Limb (tissue), 2 donors: ENCODE measurements at regions not wholly inside any gene's neighbourhood (a gene's known extent, or its start where the extent isn't known, plus 50 kb on each side); places are given as distances from the start of the nearest gene placed in this dataset.

ENCODE experiments used
- DNase-seq, 2 donors: peaks; one replicate each; pipeline ENCODE4 v3.0.0-alpha.2; 2016; ENCODE audit errors: extremely low spot score in 2 of 2

DNA sequence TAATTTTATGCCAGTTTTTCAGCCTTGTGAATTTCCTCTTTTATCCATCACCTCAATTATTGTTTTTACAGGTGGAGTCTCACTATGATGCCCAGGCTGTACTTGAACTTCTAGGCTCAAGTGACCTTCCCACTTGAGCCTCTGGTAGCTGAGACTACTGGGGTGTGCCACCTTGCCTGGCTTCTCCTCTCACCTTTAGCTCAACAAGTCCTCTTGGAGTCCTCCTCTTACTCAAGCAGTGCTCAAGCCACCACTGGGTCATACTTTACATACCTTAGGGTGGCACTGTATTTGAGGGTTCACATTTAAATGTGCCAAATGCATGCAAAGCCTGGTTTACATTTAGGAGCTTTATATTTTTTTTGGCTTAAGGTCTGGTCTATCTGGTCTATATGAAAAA is 350.1 kb upstream of the MCTP2 start:
- DNase-seq: no peak

DNA sequence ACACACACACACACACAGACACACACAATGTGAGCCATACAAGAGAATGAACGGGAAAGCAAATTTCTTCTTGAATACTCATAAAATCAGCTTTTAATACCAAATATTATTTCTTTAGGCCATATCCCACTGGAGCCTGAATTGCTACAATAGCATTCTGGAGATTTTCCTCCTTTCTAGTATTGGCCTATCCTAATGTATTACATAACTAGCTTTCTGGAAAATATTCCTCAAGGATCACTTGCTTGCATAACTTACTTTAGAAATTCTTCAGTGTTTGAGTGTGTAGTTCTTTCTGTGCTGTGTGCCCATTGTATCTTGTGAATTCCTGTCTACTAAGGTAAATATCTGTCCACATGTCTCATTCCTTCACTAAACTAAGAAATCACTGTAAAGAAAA is 351.0 kb upstream of the MCTP2 start:
- DNase-seq: no peak

DNA sequence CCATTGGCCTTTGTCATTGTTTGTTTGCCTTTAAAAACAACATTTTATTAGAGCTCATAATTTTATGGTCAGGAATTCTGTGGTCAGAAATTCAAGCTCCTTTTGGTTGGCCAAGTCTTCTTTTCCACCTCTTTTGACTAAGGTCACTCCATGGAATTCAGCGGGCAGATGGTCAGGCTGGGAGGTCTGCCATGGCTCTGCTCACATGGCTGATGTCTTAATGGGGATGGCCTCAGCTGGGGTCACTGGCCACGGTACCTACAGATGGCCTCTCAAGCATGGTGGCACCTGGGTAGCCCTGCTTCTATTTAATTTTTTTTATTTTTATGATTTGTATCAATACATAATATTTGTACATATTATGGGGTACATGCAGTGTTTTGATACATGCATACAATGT is 360.8 kb upstream of the MCTP2 start:
- no peak for DNase-seq

- peak in 1 of 2 donors; percentile 18 for DNase-seq
Observed at GRCh38 chr15:93866948-93867347, 364.4 kb upstream of the MCTP2 start.

DNA sequence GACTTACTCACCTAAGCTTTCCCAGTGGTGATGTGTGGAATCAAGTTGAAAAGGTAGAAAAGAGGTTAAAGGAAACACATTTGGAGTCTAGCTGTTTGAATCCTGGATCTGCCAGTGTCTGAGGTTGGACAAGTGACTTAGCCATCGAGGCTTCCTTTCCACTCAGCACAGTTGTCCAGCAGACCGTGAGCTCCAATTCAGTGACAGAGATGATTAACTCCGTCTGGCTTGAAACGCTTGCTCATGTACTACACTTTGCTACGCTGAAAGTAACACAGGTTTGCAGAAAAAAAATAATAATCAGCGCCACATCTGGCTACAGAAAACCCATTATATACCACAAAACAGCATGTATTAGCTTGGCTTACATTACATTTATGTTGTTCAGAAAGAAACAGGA is 364.9 kb upstream of the MCTP2 start:
- no peak for DNase-seq

DNA sequence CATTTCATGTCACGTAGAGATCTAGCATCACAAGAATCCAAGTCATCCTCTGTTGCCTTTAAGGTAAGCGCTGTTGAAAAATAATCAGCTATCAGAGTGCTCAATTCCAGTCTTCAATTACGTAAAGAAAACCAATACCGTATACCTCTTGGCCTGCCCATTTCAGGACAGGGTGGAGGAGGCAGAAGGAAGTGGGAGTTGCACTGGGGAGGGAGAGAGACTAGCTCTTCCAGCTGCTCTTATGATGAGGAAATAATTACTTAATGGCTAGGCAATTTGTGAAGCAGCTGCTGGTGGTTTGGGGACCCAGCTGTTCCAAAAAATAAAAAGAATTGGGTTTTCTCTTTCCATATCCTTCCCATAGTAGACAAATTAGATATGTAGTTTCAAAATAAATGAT is 365.8 kb upstream of the MCTP2 start:
- peak in 1 of 2 donors; percentile 57 for DNase-seq

GRCh38 chr15:93862791-93863190 is 368.6 kb upstream of the MCTP2 start:
- no peak for DNase-seq

DNA sequence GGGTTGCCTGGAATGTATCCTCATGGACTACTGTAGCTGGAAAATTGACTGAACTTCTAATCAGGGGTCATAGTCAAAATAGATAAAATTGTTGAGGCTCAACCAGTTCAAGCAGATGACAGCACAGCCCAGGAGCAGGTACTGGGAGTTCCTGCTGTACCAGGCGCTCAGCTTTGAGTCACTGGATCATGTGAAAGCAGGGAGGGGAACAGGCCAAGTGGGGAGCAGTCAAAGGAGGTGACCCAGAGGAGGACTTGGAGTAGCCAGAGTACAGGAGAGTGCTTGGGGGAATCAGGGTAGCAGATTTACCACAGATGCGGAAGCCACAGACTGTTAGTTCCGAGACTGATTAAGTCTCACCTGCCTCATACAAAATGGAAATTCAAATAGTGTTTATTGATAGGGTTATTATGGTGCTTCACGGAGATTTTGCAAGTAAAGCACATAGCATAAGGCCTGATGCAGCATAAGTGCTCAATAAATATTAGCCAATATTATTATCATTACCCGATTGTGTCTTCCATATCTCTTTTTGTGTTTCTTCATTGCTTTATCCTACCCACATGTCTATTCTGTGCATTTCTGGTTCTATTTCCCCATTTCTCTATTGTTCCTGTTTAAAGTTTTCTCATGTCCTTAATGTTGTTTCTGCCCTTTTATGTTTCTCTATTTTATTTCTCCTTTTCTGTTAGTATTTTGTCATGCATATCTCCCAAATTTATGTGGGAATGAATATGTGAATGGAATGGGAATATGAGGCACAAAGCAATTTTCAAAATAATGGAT is 369.2 kb upstream of the MCTP2 start:
- no peak for DNase-seq

DNA sequence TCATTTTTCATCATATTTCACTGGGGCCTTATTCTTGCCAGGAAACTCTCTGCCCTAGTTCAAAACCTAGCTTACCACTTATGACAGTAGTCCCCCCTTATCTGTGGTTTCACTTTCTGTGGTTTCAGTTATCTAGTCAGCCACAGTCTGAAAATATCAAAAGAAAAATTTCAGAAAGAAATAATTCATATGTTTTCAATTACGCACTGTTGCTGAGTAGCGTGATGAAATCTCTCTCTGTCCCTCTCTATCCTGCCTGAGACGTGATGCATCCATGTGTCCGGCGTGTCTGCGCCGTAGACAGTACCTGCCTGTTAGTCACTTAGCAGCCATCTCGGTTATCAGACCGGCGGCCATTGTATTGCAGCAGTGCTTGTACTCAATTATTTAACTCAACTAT is 369.9 kb upstream of the MCTP2 start:
- DNase-seq: no peak

- DNase-seq: no peak
Observed at GRCh38 chr15:93860701-93861100, 370.7 kb upstream of the MCTP2 start.

- DNase-seq: no peak
Observed at GRCh38 chr15:93859176-93859575, 372.2 kb upstream of the MCTP2 start.

DNA sequence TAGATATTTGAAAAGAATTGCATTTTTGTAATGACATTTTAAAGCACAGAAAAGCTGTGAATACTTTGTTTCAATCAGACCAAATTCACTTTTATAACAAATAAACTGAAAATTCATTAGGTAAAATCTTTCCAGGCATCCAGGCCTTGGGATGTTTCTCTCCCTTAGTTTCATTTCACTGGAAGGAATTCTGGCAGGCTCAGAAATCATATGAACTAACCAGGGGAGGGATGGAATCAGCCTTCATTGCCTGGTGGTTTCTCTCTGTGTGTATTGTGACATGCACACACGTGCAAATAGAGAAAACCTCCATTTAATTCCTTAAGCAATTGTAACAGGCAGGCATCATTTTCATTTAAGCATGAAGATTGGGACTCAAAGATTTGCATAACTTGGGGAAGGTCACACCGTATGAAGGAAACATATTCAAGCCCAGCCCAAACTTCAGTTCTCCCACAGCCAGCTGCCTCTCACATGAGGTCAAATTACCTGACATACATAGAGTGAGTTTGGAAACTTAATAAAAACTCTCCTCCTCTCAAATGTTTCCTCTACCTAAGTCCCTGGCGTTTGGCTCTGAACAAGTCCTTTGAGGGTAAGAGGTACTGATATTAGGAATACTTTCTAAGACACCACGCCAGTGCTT is 376.1 kb upstream of the MCTP2 start:
- DNase-seq: no peak

GRCh38 chr15:93854088-93854487 is 377.3 kb upstream of the MCTP2 start:
- no peak for DNase-seq

DNA sequence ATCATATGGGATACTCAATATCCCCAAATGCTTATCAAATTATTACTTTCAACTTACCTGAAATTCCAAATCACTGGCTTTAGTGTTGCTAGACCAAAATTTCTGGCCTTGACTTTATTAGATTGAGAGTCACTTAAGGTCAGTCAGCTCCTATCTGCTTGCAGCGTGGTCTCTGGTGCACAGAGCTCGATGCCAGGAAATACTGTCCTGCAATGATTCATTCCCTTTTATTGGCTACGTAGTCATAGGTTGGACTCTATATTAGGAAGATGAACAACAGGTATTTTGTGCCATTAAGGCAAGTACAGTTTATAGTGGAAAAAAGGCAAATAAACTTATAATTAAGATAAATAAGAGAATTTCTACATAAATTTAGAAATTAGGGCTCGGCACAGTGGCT is 378.6 kb upstream of the MCTP2 start:
- no peak for DNase-seq

GRCh38 chr15:93848490-93848889 is 382.9 kb upstream of the MCTP2 start:
- DNase-seq: no peak

DNA sequence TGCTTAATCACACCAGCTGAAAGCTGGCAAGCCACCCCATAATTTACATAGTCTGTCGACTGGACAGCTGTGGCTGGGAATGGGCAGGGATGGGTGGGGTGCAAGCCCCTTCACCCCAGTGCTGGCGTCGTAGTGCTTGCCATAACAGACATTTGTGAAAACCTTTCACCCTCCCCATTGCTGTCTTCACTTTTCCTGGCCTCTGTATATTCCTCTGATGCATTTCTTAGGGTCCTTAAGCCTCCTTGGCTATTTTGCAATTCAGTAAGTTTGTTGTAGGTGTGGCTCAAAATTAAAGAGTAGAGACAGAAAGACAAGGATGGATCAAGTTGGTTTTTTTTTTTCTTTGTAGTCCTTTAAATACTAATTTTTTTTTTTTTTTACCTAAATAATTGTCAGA is 383.3 kb upstream of the MCTP2 start:
- no peak for DNase-seq

GRCh38 chr15:93846148-93846547 is 385.2 kb upstream of the MCTP2 start:
- DNase-seq: no peak

GRCh38 chr15:93837450-93837849 is 393.9 kb upstream of the MCTP2 start:
- DNase-seq: no peak

DNA sequence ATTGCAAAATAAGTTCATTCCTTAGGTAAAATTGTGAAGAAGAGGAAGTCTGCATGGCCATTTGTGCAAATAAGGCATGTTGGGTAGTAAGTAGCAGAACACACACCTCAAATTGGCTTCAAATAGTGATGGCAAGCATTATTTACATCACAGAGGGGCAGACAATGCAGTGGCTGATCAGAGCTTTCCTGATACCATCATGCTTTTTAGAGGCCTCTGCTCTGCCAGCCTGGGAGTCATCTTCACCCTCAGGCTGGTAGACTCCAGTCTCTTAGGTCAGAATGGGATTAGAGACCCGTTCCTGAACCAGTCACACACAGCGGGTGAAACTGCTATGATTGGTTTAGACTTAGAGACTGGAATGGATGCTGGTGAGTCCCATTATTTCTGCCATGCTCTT is 396.0 kb upstream of the MCTP2 start:
- no peak for DNase-seq

DNA sequence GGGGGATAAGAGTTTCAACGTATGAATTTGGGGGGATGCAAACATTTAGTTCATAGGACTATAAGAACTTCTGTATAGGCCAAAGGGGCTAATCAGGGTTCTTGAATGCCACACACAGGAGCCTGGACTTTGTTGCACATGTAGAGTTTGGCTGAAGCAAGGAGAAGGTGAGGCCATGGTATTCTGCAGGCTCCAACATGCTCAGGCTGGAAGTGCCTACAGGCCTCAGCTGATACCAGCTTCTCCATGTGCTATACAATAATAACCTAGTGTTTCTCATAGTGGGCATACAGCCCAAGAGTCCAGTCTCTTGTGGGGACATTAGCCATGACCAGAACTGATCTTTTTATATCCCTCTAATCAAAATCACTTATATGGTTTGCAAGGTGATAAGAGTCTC is 399.7 kb upstream of the MCTP2 start:
- no peak for DNase-seq

DNA sequence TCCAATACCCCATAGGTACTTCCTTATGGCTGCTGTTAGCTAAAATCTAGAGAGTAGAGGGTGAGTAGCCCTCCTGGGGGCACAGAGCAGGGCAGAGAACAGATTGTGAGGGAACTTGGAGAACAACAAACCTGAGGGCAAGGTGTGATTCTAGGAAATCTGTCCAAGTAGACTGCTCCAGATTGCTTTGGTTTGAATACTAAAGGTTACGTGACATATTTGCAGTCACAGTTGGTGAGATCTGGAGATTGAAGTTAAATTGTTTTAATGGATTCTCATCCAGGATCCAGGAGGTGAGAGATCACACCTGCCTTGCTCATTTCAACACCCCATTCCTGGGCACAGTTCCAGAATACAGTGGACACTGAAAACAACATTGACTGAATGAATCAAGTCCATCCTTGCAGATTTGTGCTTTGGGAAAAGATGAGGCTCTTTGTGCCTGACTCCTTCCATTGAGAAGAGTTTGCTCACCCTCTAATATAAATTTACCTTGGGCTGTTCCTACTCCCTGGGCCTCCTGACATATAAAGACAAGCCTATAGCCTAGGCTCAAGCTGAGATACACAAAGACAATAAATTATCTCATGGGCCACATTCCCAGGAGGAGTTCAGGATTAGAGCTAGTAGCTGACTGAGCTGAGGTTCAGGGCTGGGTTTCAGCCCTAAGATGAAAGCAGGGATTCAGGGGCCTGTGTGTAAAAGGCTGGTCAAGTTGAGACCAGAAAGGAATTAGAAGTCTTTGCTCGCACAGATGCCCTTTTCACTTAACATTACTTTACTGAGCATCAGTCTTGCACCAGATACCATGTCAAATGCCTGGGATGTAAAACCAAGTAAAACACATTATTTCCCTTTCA is 400.9 kb upstream of the MCTP2 start:
- no peak for DNase-seq

DNA sequence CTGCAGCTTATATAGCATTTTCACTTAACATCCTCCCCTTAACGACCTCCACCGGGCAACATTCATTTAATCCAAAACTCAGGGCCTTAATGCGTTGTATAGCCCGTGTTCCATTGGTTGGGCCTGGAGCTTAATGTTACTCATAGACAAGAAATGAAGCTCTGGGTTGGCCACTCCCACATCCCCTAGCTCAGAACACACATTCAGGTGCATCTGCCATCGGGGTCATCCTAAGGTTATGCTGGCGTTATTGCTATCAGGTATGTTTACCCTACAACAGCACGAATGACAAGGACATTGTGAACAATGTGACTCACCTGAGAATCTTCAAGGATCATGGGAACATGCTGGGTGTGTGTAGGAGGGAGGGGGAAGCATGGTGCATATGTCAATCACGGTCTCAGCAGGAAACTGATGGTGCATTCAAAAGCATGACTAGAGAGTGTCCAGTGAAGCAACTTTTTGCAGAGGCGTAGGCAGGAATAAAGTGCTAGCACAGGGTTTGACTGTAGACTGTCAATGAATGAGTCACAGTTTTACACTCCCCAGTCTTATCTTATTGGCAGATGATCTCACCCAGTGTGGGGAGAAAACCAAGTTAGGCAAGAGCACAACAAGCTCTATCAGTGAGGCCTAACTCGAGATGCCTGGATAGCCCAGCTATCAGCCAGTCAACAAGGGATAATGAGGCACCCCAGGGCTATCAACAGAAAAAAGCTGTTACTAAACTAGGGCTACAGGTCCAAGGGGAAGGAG is 402.1 kb upstream of the MCTP2 start:
- DNase-seq: no peak
